ENCODE measurements at regions not wholly inside any gene's neighbourhood (a gene's known extent, or its start where the extent isn't known, plus 50 kb on each side); places are given as distances from the start of the nearest gene placed in this dataset.

DNA sequence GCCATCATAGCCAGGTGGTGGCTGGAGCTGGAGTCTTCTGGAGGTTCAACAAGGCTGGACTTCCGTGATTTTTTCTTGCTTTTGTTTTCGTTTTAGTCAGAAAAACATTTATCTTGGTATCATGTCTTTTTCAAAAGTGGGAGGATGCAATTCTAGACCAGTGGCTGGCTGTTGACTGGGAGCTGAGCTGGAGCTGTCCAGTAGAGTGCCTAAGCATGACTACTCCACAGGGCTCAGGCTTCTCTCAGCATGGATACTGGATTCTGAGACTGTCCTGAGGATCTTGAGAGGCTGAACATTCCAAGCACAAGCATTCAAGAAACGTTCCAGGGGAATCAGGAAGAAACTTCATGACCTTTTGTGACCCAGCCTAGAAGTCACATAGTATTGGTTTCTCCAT is 598.1 kb downstream of the MID1IP1 start:
- no peaks in the 10 kb centered on the region for H3K4me1 ChIP-seq (ENCODE audit: low read depth, poor library complexity, severe bottlenecking)
- no peak overlapping the region for H2AFZ ChIP-seq (ENCODE audit: low read depth)
- TF ChIP-seq, protein P1, sequence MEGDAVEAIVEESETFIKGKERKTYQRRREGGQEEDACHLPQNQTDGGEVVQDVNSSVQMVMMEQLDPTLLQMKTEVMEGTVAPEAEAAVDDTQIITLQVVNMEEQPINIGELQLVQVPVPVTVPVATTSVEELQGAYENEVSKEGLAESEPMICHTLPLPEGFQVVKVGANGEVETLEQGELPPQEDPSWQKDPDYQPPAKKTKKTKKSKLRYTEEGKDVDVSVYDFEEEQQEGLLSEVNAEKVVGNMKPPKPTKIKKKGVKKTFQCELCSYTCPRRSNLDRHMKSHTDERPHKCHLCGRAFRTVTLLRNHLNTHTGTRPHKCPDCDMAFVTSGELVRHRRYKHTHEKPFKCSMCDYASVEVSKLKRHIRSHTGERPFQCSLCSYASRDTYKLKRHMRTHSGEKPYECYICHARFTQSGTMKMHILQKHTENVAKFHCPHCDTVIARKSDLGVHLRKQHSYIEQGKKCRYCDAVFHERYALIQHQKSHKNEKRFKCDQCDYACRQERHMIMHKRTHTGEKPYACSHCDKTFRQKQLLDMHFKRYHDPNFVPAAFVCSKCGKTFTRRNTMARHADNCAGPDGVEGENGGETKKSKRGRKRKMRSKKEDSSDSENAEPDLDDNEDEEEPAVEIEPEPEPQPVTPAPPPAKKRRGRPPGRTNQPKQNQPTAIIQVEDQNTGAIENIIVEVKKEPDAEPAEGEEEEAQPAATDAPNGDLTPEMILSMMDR (conservative IDR thresholded peaks at IDR 0.05; ENCODE audit: low read depth, low read length) = no peak
- no peaks in the 10 kb centered on the region for H4K20me1 ChIP-seq (ENCODE audit: insufficient read depth)
- H3K4me2 ChIP-seq = no peak overlapping the region
- H3K36me3 ChIP-seq (ENCODE audit: insufficient read depth) = no peaks in the 10 kb centered on the region
- no peaks in the 10 kb centered on the region for H3K79me2 ChIP-seq (ENCODE audit: insufficient read depth, low read depth)
- no peaks in the 10 kb centered on the region for H3K27me3 ChIP-seq (ENCODE audit: insufficient read depth, low read depth)
- H3K27ac ChIP-seq = no peak overlapping the region
- H3K9ac ChIP-seq = no peak overlapping the region
- H3K4me3 ChIP-seq (IDR thresholded peaks at IDR 0.05; ENCODE audit: insufficient read depth, low read depth, low read length) = no peak overlapping the region

DNA sequence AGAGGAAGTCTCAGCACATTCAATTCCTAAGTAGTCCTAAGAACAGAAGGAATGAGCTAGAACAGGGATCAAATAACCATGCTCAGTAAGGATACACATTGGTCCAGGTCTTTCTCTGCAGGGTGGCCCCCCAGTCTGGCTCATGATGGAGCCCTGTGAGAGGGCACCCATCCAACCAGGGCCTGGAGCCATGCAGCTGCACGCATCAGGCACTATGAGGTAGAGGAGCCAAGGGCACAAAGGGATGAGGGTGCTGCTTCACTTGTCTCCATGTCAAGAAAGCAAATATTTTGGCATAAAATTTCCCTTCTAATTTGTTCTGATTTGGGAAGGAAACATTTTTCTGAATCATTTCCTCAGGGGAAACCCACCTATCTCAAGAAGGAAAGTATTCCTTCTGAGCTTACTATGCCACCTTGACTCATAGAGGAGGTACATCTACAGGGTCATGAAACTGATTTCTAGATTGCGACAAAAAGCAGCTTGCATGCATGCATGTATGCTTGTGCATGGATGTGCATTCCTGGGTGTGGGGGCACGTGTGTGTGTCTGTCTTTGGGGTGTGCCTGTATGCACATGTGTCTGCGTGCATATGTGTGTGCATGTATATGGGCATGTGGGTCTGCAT is 600.3 kb downstream of the MID1IP1 start:
- TF ChIP-seq, protein P1 (conservative IDR thresholded peaks at IDR 0.05; ENCODE audit: low read depth, low read length) = no peak
- H3K36me3 ChIP-seq (ENCODE audit: insufficient read depth) = no peaks in the 10 kb centered on the region
- no peak overlapping the region for H3K27ac ChIP-seq
- H3K4me2 ChIP-seq = no peak overlapping the region
- H3K27me3 ChIP-seq (ENCODE audit: insufficient read depth, low read depth) = no peaks in the 10 kb centered on the region
- H3K4me3 ChIP-seq (IDR thresholded peaks at IDR 0.05; ENCODE audit: insufficient read depth, low read depth, low read length) = no peak overlapping the region
- H2AFZ ChIP-seq (ENCODE audit: low read depth) = no peak overlapping the region
- H3K79me2 ChIP-seq (ENCODE audit: insufficient read depth, low read depth) = no peaks in the 10 kb centered on the region
- no peaks in the 10 kb centered on the region for H3K4me1 ChIP-seq (ENCODE audit: low read depth, poor library complexity, severe bottlenecking)
- no peaks in the 10 kb centered on the region for H4K20me1 ChIP-seq (ENCODE audit: insufficient read depth)
- no peak overlapping the region for H3K9ac ChIP-seq

DNA sequence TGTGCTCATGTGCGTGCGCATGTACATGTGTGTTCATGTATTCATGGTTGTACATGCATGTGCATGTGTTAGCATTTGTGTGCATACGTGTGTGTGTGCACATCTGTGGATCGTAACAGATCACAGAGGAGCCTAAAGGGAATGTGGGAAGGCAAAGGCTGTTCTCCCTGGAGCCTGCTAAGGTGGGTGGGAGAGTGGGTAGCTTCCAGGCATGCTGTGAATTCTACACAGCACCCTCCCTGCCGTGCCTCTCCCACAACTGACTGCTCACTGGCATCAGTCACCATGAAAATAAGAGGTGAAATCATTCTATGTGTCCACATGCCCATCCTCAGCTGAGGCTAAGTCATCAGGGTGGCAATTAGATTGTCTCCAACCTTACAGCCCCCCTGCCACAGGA is 600.9 kb downstream of the MID1IP1 start:
- H3K9ac ChIP-seq = no peak overlapping the region
- H3K27me3 ChIP-seq (ENCODE audit: insufficient read depth, low read depth) = no peaks in the 10 kb centered on the region
- H3K4me3 ChIP-seq (IDR thresholded peaks at IDR 0.05; ENCODE audit: insufficient read depth, low read depth, low read length) = no peak overlapping the region
- no peaks in the 10 kb centered on the region for H3K4me1 ChIP-seq (ENCODE audit: low read depth, poor library complexity, severe bottlenecking)
- H3K36me3 ChIP-seq (ENCODE audit: insufficient read depth) = no peaks in the 10 kb centered on the region
- H4K20me1 ChIP-seq (ENCODE audit: insufficient read depth) = no peaks in the 10 kb centered on the region
- no peaks in the 10 kb centered on the region for H3K79me2 ChIP-seq (ENCODE audit: insufficient read depth, low read depth)
- no peak overlapping the region for H2AFZ ChIP-seq (ENCODE audit: low read depth)
- H3K4me2 ChIP-seq = no peak overlapping the region
- TF ChIP-seq, protein P1 (conservative IDR thresholded peaks at IDR 0.05; ENCODE audit: low read depth, low read length) = no peak
- no peak overlapping the region for H3K27ac ChIP-seq

- no peaks in the 10 kb centered on the region for H3K79me2 ChIP-seq (ENCODE audit: insufficient read depth, low read depth)
- no peaks in the 10 kb centered on the region for H3K4me1 ChIP-seq (ENCODE audit: low read depth, poor library complexity, severe bottlenecking)
- no peak overlapping the region for H3K9ac ChIP-seq
- no peak overlapping the region for H3K4me3 ChIP-seq (IDR thresholded peaks at IDR 0.05; ENCODE audit: insufficient read depth, low read depth, low read length)
- no peaks in the 10 kb centered on the region for H4K20me1 ChIP-seq (ENCODE audit: insufficient read depth)
- no peaks in the 10 kb centered on the region for H3K27me3 ChIP-seq (ENCODE audit: insufficient read depth, low read depth)
- no peak overlapping the region for H2AFZ ChIP-seq (ENCODE audit: low read depth)
- TF ChIP-seq, protein P1 (conservative IDR thresholded peaks at IDR 0.05; ENCODE audit: low read depth, low read length) = no peak
- no peaks in the 10 kb centered on the region for H3K36me3 ChIP-seq (ENCODE audit: insufficient read depth)
- H3K4me2 ChIP-seq = no peak overlapping the region
- no peak overlapping the region for H3K27ac ChIP-seq
Measured at GRCh38 chrX:39406799-39407198, 605.5 kb downstream of the MID1IP1 start.
